ENCODE measurements at regions not wholly inside any gene's neighbourhood (a gene's known extent, or its start where the extent isn't known, plus 50 kb on each side); places are given as distances from the start of the nearest gene placed in this dataset.

DNA sequence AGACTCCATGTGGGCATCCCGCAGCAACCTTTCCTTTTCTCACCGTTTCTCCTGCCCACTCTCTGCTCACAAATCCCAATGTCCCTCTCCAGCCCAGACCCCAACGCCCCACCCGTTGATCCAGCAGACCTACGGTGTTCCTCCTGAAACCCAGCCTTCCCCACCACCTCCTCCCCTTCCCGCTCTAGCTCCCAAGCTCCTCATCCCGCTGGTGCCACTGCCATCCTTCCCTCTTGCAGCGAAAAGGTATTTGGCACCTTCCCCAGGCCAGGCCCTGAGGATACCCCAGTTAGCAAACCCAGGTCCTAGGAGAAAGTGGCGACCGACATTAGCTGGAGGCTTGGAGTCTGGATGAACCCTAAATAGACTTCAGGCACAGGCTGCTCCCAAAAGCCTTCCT, 84.0 kb upstream of the RTL6 start:
- H3K4me3 Mint-ChIP-seq = no peak overlapping the region
- no peaks in the 10 kb centered on the region for H3K36me3 Mint-ChIP-seq
- H3K4me1 Mint-ChIP-seq = no peaks in the 10 kb centered on the region
- no peaks in the 10 kb centered on the region for H3K9me3 Mint-ChIP-seq
- ATAC-seq = no peak
- H3K27ac Mint-ChIP-seq = no peak overlapping the region
- H3K27me3 Mint-ChIP-seq = peaks cover 79% of the 10 kb centered on the region

DNA sequence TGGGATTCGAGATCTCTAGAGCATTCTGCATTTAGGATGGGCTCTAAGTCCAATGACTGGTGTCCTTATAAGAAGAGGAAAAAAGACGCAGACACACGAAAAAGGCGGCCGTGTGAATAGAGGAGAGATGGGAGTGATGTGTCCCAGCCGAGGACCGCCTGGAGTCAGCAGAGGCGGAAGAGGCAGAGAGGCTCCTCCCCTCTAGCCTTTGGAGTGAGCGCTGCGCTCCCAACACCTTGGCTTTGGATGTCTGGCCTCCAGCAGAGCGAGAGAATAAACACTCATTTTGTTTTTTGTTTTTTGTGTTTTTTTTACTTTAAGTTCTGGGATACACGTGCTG, 83.0 kb upstream of the RTL6 start:
- Mint-ChIP-seq H3K4me1 (no peaks in the 10 kb centered on the region), H3K9me3 (no peaks in the 10 kb centered on the region), H3K27ac (no peak overlapping the region), H3K4me3 (no peak overlapping the region), H3K27me3 (peaks cover 79% of the 10 kb centered on the region), H3K36me3 (no peaks in the 10 kb centered on the region)
- ATAC-seq = no peak

GRCh38 chr22:44580176-44581095, 82.4 kb upstream of the RTL6 start:
- Mint-ChIP-seq H3K27me3 (peaks cover 79% of the 10 kb centered on the region), H3K4me3 (no peak overlapping the region), H3K4me1 (no peaks in the 10 kb centered on the region), H3K36me3 (no peaks in the 10 kb centered on the region), H3K9me3 (peaks cover 3% of the 10 kb centered on the region), H3K27ac (no peak overlapping the region)
- ATAC-seq = no peak

DNA sequence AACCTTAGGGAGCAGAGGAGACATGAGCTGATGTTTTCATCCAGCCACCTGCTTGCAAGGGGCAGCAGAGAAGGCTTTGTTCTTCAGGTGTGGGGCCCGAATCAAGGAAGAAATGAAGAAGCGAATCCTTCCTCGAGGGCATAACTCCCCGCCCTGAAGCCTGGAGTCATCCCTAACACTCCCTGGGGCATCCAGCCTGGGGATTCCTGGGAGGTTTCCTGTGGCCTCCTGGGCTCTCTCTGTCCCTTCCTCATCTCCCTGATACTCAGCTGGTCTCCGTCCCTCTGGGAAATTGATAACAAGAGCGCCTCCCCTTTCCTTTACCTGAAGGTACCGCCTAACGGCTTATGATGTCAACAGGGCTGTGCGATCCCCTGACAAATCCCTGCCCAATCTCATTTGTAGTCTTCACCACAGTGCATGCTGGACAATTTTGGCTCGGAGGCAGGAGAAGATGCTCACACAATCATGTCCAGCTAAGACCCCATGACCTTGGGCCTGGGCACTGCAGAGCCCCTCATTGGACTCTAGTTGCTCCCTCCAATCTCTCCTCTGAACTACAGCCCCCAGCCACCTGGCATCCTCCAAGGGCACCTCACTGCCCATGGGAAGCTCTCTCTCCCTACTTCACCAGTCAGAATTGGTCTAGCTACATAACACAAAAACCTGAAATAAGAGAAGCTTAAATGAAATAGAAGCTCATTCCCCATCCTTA, 80.6 kb upstream of the RTL6 start:
- Mint-ChIP-seq H3K4me3 (no peak overlapping the region), H3K4me1 (no peaks in the 10 kb centered on the region), H3K27me3 (peaks cover 79% of the 10 kb centered on the region), H3K9me3 (peaks cover 4% of the 10 kb centered on the region), H3K36me3 (no peaks in the 10 kb centered on the region), H3K27ac (no peak overlapping the region)
- no peak for ATAC-seq

GRCh38 chr22:44578110-44578457, 80.1 kb upstream of the RTL6 start:
- H3K4me3 Mint-ChIP-seq = no peak overlapping the region
- ATAC-seq = no peak
- no peak overlapping the region for H3K27ac Mint-ChIP-seq
- no peaks in the 10 kb centered on the region for H3K36me3 Mint-ChIP-seq
- H3K27me3 Mint-ChIP-seq = peaks cover 78% of the 10 kb centered on the region
- peaks cover 4% of the 10 kb centered on the region for H3K9me3 Mint-ChIP-seq
- H3K4me1 Mint-ChIP-seq = no peaks in the 10 kb centered on the region

DNA sequence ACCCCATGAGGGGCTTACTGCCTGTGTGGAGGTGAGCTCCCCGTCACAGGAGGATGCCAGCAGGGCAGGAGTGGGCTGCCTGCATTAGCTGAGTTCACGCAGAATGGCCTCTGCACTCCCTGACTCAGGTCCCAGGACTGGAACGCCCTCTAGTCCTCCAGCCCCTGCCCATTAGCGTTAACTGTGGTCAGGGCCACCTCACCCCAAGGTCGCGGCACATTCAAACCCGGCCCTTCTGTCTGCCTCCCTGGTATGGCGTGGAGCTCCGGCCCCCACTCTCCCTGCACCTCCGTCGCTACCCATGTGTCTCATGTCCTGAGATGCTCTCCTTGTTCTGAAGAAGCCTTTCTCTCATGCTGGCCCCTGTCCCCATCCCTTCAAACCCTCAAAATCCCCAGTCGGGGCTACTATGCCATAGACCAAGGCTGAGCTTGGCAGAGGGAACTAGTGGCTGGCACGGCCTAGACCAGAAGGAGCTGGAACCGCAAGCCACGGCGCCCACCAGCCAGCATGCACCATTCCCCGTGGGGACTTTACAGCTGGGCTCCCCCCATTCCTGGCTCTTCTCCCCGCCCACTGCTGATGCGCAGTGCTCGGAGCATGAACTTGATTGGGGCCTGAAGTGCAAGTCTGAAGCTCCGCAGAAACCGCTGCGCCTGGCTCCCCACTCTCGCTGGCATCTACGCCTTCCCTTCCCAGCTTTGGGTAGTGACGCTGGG, 79.5 kb upstream of the RTL6 start:
- Mint-ChIP-seq H3K27me3 (peaks cover 73% of the 10 kb centered on the region), H3K27ac (no peak overlapping the region), H3K4me1 (no peaks in the 10 kb centered on the region), H3K9me3 (peaks cover 4% of the 10 kb centered on the region), H3K4me3 (no peak overlapping the region), H3K36me3 (no peaks in the 10 kb centered on the region)
- ATAC-seq = no peak

DNA sequence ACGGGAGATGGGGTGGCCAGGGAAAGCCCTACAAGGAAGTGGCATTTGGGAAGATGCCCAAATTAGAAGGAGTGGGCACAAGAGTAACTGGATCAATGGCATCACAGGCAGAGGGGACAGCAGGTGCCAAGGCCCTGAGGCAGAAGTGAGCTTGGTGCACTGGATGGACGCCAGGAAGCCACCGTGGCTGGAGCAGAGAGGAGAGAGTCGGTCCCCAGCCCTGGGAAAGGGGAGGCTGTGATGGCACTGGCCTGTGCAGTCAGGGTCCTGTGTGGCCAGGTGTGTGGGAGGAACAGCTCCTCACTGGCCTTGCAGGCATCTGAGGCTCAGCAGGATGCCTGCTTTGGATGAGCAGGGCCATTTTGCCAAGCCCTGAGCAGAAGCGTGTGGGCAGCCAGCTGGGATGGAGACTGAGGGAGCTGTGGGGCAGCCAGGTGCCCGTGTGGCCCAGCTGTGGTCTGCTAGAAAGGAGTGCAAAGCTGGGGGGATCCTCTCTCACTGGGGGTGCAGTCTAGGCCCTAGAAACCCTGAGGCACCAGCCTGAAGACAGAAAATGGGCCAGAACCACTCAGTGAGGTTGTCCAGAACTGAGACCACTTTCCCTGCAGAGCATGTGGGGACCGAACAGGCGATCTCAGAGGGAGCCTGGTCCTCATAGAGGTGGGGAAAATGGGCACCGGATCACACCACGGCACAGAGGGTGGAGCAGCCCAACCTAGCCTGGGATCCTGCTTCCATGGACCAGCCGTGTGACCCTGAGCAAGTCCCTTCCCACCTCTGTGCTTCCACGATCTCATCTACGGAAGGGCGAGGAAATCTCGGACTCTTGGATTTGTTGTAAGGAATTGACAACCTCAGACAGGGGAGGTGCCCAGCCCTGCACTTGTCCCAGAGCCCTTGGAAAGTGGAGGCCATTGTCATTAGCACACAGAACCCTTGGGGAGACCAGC, 78.6 kb upstream of the RTL6 start:
- no peak overlapping the region for H3K4me3 Mint-ChIP-seq
- no peaks in the 10 kb centered on the region for H3K36me3 Mint-ChIP-seq
- ATAC-seq = no peak
- H3K27me3 Mint-ChIP-seq = peaks cover 68% of the 10 kb centered on the region
- no peaks in the 10 kb centered on the region for H3K4me1 Mint-ChIP-seq
- H3K27ac Mint-ChIP-seq = no peak overlapping the region
- H3K9me3 Mint-ChIP-seq = peaks cover 4% of the 10 kb centered on the region

DNA sequence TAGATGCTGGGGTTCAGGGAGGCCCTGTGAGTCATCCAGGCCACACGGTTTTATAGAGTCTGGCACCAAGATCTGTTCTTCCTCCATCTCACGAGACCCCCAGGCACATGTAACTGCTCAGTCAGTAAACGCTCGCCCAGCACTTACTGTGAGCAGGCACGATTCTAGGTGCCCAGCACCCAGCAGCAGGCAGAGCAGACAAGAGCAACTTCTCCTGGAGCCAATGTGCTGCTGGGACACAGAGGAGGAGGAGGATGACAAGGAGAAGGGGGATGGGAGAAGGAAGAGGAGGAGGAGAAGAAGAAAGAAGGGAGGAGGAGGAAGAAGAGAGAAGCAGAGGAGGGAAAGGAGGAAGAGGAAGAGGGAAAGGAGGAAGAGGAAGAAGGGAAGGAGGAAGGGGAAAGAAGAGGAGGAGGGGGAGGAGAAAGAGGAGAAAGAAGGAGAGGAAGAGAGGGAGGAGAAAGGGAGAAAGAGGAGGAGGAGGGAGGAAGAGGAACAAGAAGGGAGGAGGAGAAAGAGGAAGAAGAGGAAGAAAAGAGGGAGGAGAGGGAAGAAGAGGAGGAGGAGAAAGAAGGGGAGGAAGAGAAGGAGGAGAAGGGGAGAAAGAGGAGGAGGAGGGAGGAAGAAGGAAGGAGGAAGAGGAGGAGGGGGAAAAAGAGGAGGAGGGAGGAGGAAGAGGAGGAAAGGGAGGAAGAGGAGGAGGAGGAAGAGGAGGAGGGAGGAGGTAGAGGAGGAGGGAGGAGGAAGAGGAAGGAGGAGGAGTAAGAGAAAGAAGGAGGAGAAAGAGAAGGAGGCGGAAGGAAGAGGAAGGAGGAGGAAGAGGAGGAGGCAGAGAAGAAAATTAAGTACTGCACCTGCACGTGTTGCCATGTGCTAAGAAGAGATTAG, 77.6 kb upstream of the RTL6 start:
- no peaks in the 10 kb centered on the region for H3K4me1 Mint-ChIP-seq
- peaks cover 72% of the 10 kb centered on the region for H3K27me3 Mint-ChIP-seq
- H3K36me3 Mint-ChIP-seq = no peaks in the 10 kb centered on the region
- H3K9me3 Mint-ChIP-seq = peaks cover 4% of the 10 kb centered on the region
- no peak overlapping the region for H3K27ac Mint-ChIP-seq
- no peak overlapping the region for H3K4me3 Mint-ChIP-seq
- ATAC-seq = no peak

DNA sequence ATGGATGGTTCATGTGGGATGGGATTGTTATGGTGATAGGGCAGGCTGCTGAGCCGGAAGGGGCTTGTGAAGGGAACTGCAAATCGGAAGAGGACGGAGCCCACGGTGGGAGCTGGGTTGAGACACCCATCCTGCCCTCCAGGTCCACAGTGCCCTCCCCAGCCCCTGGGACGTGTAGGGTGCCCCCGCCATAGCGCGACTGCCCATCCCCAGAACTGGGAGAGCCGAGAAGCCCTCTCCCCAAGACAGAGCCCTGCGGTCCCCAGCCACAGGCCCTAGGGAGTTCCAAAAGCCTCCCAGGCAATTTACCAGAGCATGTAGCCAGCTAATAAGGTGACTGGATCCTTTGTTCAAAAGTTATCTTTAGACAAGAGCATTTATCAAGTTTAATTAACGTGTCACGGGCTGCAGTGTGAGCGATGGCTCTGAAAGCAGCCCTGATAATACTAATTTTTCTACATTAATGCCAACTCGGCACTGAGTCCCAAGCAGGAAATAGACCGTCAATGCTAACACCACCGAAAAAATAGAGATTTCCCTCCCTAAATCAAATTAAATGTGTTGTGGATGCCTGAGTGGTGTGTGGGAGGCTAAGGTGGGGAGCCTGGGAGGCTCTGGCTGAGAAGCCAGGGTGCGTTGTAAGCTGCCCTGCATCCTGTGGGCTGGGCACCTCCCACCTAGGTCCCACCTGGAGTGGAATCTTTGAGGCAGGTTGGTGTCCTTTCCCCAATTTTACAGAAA, 76.8 kb upstream of the RTL6 start:
- no peak overlapping the region for H3K27ac Mint-ChIP-seq
- H3K27me3 Mint-ChIP-seq = peaks cover 73% of the 10 kb centered on the region
- no peak overlapping the region for H3K4me3 Mint-ChIP-seq
- ATAC-seq = no peak
- no peaks in the 10 kb centered on the region for H3K36me3 Mint-ChIP-seq
- H3K4me1 Mint-ChIP-seq = no peaks in the 10 kb centered on the region
- peaks cover 4% of the 10 kb centered on the region for H3K9me3 Mint-ChIP-seq

GRCh38 chr22:44574057-44574639, 76.1 kb upstream of the RTL6 start:
- no peak overlapping the region for H3K27ac Mint-ChIP-seq
- no peaks in the 10 kb centered on the region for H3K4me1 Mint-ChIP-seq
- H3K36me3 Mint-ChIP-seq = no peaks in the 10 kb centered on the region
- H3K9me3 Mint-ChIP-seq = peaks cover 4% of the 10 kb centered on the region
- no peak for ATAC-seq
- H3K4me3 Mint-ChIP-seq = no peak overlapping the region
- peaks cover 70% of the 10 kb centered on the region for H3K27me3 Mint-ChIP-seq

DNA sequence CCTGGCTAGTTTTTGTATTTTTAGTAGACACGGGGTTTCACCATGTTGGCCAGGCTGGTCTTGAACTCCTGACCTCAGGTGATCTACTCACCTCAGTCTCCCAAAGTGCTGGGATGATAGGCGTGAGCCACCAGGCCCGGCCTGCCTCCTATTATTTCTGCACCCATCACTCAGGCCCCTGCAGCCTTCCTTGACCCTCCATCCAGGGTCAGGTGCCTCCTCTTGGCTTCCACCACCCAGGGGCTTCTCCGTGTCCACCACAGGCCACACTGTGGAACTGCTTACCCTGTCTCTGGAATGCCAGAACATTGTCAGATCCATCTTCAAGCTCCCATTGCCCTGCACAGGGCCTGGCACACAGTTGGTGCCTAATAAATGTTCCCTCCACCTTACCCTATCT, 75.4 kb upstream of the RTL6 start:
- Mint-ChIP-seq H3K9me3 (peaks cover 4% of the 10 kb centered on the region), H3K27ac (no peak overlapping the region), H3K27me3 (peaks cover 64% of the 10 kb centered on the region), H3K4me3 (no peak overlapping the region), H3K36me3 (no peaks in the 10 kb centered on the region), H3K4me1 (no peaks in the 10 kb centered on the region)
- no peak for ATAC-seq

- H3K9me3 Mint-ChIP-seq = peaks cover 4% of the 10 kb centered on the region
- H3K27me3 Mint-ChIP-seq = peaks cover 60% of the 10 kb centered on the region
- no peak overlapping the region for H3K4me3 Mint-ChIP-seq
- no peaks in the 10 kb centered on the region for H3K36me3 Mint-ChIP-seq
- no peak overlapping the region for H3K27ac Mint-ChIP-seq
- no peak for ATAC-seq
- H3K4me1 Mint-ChIP-seq = no peaks in the 10 kb centered on the region
Measured at GRCh38 chr22:44572414-44573207, 74.6 kb upstream of the RTL6 start.

All from stimulated activated memory B cell treated with anti-CD40 and anti-IgM and Interleukin-4, amounts not matched to agents 10 μg/mL and 1 μg/mL and 100 μg/mL, for 72 hours (primary cell).